PC-3 (cell line): ENCODE measurements at regions not wholly inside any gene's neighbourhood (a gene's known extent, or its start where the extent isn't known, plus 50 kb on each side); places are given as distances from the start of the nearest gene placed in this dataset.

ENCODE experiments used
- EZH2 ChIP-seq: fragments of 300-600 bp; sonication (generic); IDR thresholded peaks from one replicate; pipeline ENCODE4 v1.6.1; 2017; ENCODE audit warnings: antibody characterized with exemption, mild to moderate bottlenecking, low read length; ENCODE audit not compliant: unreplicated experiment
- TF ChIP-seq, protein P1 (sequence below): fragments of 300-600 bp; sonication (generic); conservative IDR thresholded peaks from 2 replicates; pipeline ENCODE4 v1.5.1; 2017; ENCODE audit warnings: antibody characterized with exemption, low read depth, mild to moderate bottlenecking, low read length

DNA sequence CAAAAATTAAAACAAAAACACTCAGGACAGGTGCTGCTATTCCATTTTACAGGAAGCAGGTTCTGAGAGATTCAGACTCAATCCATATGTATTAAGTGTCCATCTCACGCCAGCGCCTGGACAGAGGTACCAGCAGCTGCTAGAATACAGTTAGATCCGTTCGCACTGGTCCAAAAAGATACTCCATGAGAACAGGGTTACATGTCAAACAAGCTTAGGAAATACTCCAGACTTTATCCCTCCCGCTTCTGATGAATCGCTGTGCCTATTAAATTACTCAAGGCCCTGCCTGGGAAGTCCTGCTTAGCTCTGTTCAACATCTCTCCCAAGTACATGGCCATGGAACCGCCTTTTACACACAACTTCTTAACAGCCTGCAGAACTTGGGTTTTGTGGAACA, 50.2 kb upstream of the SLC35C1 start:
- TF ChIP-seq, protein P1, sequence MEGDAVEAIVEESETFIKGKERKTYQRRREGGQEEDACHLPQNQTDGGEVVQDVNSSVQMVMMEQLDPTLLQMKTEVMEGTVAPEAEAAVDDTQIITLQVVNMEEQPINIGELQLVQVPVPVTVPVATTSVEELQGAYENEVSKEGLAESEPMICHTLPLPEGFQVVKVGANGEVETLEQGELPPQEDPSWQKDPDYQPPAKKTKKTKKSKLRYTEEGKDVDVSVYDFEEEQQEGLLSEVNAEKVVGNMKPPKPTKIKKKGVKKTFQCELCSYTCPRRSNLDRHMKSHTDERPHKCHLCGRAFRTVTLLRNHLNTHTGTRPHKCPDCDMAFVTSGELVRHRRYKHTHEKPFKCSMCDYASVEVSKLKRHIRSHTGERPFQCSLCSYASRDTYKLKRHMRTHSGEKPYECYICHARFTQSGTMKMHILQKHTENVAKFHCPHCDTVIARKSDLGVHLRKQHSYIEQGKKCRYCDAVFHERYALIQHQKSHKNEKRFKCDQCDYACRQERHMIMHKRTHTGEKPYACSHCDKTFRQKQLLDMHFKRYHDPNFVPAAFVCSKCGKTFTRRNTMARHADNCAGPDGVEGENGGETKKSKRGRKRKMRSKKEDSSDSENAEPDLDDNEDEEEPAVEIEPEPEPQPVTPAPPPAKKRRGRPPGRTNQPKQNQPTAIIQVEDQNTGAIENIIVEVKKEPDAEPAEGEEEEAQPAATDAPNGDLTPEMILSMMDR, result no peak
- TF ChIP-seq EZH2, result no peak
